GM21447 (cell line): ENCODE measurements at regions not wholly inside any gene's neighbourhood (a gene's known extent, or its start where the extent isn't known, plus 50 kb on each side); places are given as distances from the start of the nearest gene placed in this dataset.

Source experiments
- ATAC-seq: cut with Tn5 transposase; IDR thresholded peaks from one replicate; pipeline ENCODE4 v1.9.1; 2021; ENCODE audit not compliant: unreplicated experiment

GRCh38 chr1:219289171-219289570 lies 115.5 kb downstream of the LYPLAL1 start:
- no peak for ATAC-seq

GRCh38 chr1:219283541-219283940 lies 109.9 kb downstream of the LYPLAL1 start:
- no peak for ATAC-seq

DNA sequence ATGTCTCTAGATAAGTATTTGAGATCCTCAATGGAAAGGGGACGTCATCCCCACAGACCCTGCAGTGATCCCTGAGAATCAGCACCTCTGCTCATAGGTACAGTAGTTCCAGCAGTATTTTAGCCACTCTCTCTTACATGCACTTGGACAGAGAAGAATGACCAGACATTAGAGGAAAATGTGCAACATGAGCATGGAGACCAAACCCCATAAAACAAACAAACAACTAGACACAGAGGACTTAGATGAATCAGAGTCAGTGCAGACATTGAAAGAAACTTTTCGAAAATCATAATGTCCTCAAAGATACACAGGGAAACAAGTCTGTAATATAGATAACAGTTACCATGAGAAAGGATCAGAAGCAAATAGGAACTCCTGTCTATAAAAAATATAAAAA lies 108.2 kb downstream of the LYPLAL1 start:
- no peak for ATAC-seq

DNA sequence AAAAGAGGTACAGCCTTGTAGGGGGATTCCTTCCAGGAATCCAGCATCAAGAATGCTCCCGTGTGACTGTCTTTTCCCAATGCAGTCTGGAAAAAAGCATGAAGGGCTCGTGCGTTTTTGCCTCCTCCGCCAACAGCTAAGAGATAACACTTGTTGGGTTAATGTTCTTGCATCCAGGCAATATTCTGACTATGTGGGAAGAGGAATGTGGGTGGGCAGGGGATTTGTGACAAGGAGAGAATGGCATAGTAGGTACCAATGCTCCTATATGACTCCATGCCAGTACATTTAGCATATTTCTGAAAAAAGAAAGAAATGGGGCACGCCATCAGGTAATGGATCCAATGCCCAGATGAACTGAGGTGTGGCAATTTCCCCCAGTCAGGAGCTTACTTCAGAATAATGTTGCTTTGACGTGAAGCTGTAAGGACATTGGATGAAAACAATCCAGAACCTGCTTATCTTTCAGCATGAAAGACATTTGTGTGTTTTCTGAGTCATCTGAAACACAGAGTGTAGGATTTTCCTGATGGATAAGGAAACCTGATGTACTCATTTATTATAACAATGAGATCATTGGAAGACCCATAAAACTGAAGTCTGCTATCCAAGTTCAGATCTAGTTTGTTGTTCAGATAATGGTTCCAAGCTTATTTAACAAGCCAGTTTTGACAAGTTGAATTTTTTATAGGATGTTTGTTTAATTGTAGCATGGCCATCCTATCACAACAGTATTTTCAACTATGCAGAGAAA lies 105.5 kb downstream of the LYPLAL1 start:
- ATAC-seq: no peak

DNA sequence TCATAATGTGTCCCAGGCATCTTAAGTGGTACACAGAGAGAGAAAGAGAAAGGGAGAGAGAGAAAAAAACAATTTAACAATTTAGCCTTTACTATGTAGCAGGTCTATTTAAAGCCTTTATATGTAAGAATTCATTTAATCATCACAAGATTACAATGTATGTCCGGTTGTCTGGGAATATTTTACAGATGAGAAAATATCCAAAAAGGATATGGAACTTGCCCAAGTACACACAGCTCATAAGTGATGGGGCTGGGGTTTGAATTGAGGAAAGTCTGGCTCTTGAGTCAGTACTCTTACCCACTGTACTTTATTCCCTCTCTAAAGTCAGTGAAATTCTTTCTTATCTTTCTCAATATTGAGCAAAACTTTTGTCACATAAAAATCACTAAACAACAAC lies 104.6 kb downstream of the LYPLAL1 start:
- ATAC-seq: no peak

GRCh38 chr1:219277304-219278105 lies 103.8 kb downstream of the LYPLAL1 start:
- ATAC-seq: no peak

DNA sequence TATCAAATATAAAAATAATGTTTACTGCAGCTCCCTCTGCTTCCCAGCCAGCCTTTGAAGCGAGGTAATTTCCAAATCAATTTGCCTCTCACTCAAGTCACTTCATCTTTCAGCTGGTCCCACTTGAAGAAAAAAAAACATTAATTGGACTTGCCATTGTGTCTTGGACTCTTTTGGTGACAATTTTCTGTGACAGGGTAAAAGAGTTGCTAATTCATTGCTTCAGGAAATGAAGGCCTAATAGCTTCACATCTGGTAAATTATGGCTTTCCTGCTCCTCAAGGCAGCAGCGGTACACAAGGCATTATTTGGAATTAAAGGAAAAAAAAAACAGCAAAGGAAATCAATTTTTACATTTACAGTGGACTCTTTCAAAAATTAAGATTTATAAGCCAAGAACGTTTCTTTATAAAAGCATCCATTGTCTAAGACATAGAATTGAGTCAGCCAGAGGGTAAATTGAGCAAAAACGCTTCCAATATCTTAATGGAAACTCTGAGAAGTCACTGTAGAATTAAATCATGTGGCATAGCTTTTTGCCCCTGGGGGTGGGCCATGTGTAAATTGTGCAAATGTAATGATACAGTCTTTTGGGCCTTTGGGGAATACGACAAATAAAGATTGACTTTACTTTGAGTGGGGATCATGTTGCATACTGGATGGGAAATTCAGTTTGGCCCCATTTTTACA lies 102.5 kb downstream of the LYPLAL1 start:
- ATAC-seq: no peak

GRCh38 chr1:219273088-219273686 lies 99.5 kb downstream of the LYPLAL1 start:
- ATAC-seq: no peak

DNA sequence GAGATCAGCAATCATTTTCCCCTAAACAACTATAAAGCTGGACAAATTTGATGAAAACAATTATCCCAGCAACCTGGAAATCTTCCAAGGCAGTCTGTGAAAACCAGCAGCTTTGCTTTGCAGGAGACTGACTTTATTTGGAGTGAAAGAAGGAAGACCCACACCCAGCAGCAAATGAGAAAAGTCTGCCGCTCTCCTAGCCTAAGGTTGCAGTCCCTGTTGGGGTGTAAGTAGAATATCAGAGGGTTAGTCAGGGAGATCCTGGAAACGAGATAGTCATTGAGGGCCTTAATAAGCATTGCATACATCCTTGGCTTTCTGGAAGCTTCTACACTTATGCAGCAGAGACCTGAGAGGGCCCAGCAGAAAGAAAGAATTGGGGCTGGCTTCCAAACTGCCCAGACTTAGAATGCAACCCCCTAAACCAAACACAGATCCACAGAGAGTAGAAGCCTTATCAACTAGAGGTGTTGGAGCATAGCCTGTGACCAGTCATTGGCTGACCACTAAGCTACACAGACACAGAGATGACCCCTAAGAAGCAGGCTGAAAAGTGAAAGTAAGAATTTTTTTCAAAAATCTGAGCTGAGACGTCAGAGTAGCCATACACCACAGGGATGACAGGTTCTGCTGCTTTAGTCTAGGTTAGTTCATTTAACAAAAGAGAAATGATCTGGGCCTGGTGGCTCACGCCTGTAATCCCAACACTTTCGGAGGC lies 98.3 kb downstream of the LYPLAL1 start:
- ATAC-seq: no peak

- no peak for ATAC-seq
Measured at GRCh38 chr1:219269171-219269570, 95.5 kb downstream of the LYPLAL1 start.

GRCh38 chr1:219266524-219266923 lies 92.8 kb downstream of the LYPLAL1 start:
- no peak for ATAC-seq

GRCh38 chr1:219265026-219265515 lies 91.4 kb downstream of the LYPLAL1 start:
- ATAC-seq: no peak

DNA sequence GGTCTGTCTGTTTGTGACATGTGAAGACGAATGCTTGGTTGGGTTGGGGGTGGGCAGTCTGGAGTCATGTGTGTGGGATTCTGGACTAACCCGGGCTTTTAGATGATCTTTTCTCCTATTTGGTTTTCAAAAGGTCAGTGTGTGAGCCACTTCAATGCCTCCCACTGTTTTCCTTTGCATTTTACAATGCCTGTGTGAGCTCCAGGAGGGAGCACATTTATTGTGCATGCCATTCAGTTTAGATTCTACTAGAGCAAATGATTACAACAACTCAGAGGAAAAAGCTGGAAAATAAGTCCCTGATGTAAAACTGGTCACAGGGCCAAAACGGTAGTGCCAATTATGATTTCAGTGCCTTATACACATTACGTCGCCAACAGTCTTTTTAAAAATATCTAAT lies 90.9 kb downstream of the LYPLAL1 start:
- no peak for ATAC-seq
